ENCODE measurements at regions not wholly inside any gene's neighbourhood (a gene's known extent, or its start where the extent isn't known, plus 50 kb on each side); places are given as distances from the start of the nearest gene placed in this dataset.

DNA sequence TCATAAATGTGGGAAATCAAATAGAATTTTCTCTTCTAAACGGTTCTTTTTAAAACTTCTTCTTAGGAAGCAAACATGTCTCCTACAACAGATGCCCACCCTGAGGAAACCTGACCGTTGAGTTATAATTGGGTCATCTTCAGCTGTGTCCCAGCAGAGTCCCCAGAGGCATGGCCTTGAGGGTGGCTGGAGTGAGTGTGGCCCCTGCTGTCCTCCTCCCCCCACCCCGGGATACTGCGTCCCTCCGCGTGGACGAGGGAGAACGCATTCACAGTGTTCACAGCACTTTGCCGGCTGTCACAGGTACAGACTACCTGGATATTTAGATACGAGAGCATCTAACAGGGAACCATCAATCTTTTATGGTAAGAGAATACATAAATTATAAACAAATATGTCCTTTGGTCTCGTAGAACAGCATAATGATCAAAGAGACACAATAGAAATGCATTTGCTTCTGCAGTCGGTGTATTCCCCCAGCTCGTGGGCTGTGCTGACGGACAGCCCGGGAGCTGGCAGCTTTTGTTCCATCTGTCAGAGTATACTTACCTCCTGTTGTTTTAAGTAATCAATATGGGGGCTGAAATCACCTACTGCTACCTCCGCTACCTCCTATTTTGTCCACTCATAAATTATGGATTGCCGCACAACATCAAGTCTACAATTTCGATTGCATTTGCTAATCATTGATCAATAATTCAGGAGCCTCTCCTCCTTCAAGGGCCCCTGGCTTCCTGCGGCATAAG is 214.7 kb downstream of the IRX2 start:
- H3K4me2 ChIP-seq (ENCODE audit: low read length) = no peak overlapping the region
- H3K79me2 ChIP-seq (ENCODE audit: insufficient read depth, low read length) = no peaks in the 10 kb centered on the region
- RAD21 ChIA-PET (ENCODE audit: low non-redundant PET in 1 of 2, low total read pairs in 2 of 2, uncharacterized antibody in 2 of 2, unreplicated experiment in 2 of 2) = no interaction called here
- H3K36me3 ChIP-seq (ENCODE audit: control insufficient read depth in 1 of 2, insufficient read depth in 2 of 2, low read length in 2 of 2) = no peaks in the 10 kb centered on the region
- no peak for ATAC-seq
- intact Hi-C loops (cut with micrococcal nuclease) = no loop called here
- CTCF ChIA-PET = no interaction called here
- H3K9me3 ChIP-seq (ENCODE audit: control insufficient read depth in 1 of 2, insufficient read depth in 1 of 2, low read depth in 1 of 2, low read length in 2 of 2) = peaks cover 2 to 22% of the 10 kb centered on the region in 2 experiments; a peak in 2 of 4 replicates
- TF ChIP-seq EGR1 (IDR thresholded peaks at IDR 0.05; ENCODE audit: low read depth) (no peak), ZFX (IDR thresholded peaks at IDR 0.05) (no peak), TCF7L2 (IDR thresholded peaks at IDR 0.05; ENCODE audit: borderline replicate concordance, extremely low read depth, insufficient read depth, insufficient read length) (no peak), POLR2A (IDR thresholded peaks at IDR 0.05; ENCODE audit: borderline replicate concordance, extremely low read depth, insufficient read depth, insufficient read length) (no peak), ZNF274 (IDR thresholded peaks at IDR 0.05; ENCODE audit: low read depth, low read length) (no peak), CBX3 (IDR thresholded peaks at IDR 0.05; ENCODE audit: low read depth) (no peak), FOSL1 (IDR thresholded peaks at IDR 0.05; ENCODE audit: low read depth) (no peak), SRF (IDR thresholded peaks at IDR 0.05; ENCODE audit: low read depth) (no peak), SP1 (IDR thresholded peaks at IDR 0.05; ENCODE audit: low read depth) (no peak), CEBPB (IDR thresholded peaks at IDR 0.05; ENCODE audit: low read depth) (no peak), EZH2phosphoT487 (IDR thresholded peaks at IDR 0.05; ENCODE audit: borderline replicate concordance) (no peak), YY1 (IDR thresholded peaks at IDR 0.05; ENCODE audit: extremely low read depth, insufficient replicate concordance, low read depth, low read length) (no peak), RAD21 (IDR thresholded peaks at IDR 0.05; ENCODE audit: low read depth) (no peak), JUND (IDR thresholded peaks at IDR 0.05) (no peak), ELF1 (IDR thresholded peaks at IDR 0.05; ENCODE audit: borderline replicate concordance, low read depth) (no peak), SIN3A (IDR thresholded peaks at IDR 0.05; ENCODE audit: low read depth) (no peak), POLR2AphosphoS5 (IDR thresholded peaks at IDR 0.05; ENCODE audit: low read depth, low read length) (no peak)
- TF ChIP-seq, protein P1, sequence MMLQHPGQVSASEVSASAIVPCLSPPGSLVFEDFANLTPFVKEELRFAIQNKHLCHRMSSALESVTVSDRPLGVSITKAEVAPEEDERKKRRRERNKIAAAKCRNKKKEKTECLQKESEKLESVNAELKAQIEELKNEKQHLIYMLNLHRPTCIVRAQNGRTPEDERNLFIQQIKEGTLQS (IDR thresholded peaks at IDR 0.05) = no peak
- TF ChIP-seq, protein P2, sequence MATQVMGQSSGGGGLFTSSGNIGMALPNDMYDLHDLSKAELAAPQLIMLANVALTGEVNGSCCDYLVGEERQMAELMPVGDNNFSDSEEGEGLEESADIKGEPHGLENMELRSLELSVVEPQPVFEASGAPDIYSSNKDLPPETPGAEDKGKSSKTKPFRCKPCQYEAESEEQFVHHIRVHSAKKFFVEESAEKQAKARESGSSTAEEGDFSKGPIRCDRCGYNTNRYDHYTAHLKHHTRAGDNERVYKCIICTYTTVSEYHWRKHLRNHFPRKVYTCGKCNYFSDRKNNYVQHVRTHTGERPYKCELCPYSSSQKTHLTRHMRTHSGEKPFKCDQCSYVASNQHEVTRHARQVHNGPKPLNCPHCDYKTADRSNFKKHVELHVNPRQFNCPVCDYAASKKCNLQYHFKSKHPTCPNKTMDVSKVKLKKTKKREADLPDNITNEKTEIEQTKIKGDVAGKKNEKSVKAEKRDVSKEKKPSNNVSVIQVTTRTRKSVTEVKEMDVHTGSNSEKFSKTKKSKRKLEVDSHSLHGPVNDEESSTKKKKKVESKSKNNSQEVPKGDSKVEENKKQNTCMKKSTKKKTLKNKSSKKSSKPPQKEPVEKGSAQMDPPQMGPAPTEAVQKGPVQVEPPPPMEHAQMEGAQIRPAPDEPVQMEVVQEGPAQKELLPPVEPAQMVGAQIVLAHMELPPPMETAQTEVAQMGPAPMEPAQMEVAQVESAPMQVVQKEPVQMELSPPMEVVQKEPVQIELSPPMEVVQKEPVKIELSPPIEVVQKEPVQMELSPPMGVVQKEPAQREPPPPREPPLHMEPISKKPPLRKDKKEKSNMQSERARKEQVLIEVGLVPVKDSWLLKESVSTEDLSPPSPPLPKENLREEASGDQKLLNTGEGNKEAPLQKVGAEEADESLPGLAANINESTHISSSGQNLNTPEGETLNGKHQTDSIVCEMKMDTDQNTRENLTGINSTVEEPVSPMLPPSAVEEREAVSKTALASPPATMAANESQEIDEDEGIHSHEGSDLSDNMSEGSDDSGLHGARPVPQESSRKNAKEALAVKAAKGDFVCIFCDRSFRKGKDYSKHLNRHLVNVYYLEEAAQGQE (IDR thresholded peaks at IDR 0.05; ENCODE audit: low read depth) = no peak
- no peak overlapping the region for H2AFZ ChIP-seq (ENCODE audit: low read depth, low read length, poor library complexity, severe bottlenecking)
- H3K4me1 ChIP-seq (ENCODE audit: control insufficient read depth in 1 of 2, insufficient read depth in 2 of 2, low read length in 2 of 2) = no peaks in the 10 kb centered on the region
- no peaks in the 10 kb centered on the region for H3K9me2 ChIP-seq (ENCODE audit: insufficient read depth)
- H3K27me3 ChIP-seq (ENCODE audit: insufficient read depth, low read length) = no peaks in the 10 kb centered on the region
- no TSS peak for BruUV-seq (replicated peaks)
- H4K20me1 ChIP-seq (ENCODE audit: insufficient read depth) = no peaks in the 10 kb centered on the region
- DNase-seq (ENCODE audit: low read depth, low spot score) = no peak
- H3K9ac ChIP-seq (ENCODE audit: low read length) = no peak overlapping the region
- POLR2A ChIA-PET = no interaction called here
- H3K27ac ChIP-seq (ENCODE audit: low read depth, low read length) = no peak overlapping the region
- H3K4me3 ChIP-seq (replicated peaks in 1 of 2; ENCODE audit: low read depth in 1 of 2, low read length in 2 of 2) = no peak overlapping the region

All from HCT116 (cell line).